GM12878 (cell line): ENCODE measurements at regions not wholly inside any gene's neighbourhood (a gene's known extent, or its start where the extent isn't known, plus 50 kb on each side); places are given as distances from the start of the nearest gene placed in this dataset.

ENCODE experiments used
- BACH1 ChIP-seq: fragments of 450-650 bp; IDR thresholded peaks from 2 replicates; pipeline ENCODE4 v1.6.1; 2017; ENCODE audit warnings: mild to moderate bottlenecking, borderline replicate concordance
- CEBPB ChIP-seq, 2 experiments: fragments of 150-350 bp in 1 of 2; IDR thresholded peaks; 2 replicates each; pipeline ENCODE4 v1.6.1; 2012 to 2014; ENCODE audit warnings: low read depth in 2 of 2, low read length in 2 of 2, borderline replicate concordance in 1 of 2, inconsistent platforms in 1 of 2
- DPF2 ChIP-seq: fragments of 450-650 bp; IDR thresholded peaks from 2 replicates; pipeline ENCODE4 v1.6.1; 2017; ENCODE audit warnings: mild to moderate bottlenecking
- EGR1 ChIP-seq, 2 experiments: IDR thresholded peaks; 1 replicate in 1 of 2; 2 replicates in 1 of 2; pipeline ENCODE4 v1.6.1; 2011 to 2012; ENCODE audit warnings: low read depth in 2 of 2, low read length in 2 of 2, borderline replicate concordance in 1 of 2, mild to moderate bottlenecking in 1 of 2, moderate library complexity in 1 of 2
- EP300 ChIP-seq, 2 experiments: fragments of 150-350 bp in 1 of 2; IDR thresholded peaks; 2 replicates each; pipeline ENCODE4 v1.6.1; 2011 to 2012; ENCODE audit warnings: low read depth in 2 of 2, low read length in 2 of 2, borderline replicate concordance in 1 of 2, improper control_type of control experiment in 1 of 2, inconsistent platforms in 1 of 2; ENCODE audit not compliant: control insufficient read depth in 1 of 2
- ETV6 ChIP-seq, 2 experiments: fragments of 450-650 bp in 1 of 2; IDR thresholded peaks in 1 of 2; conservative IDR thresholded peaks in 1 of 2; 2 replicates each; pipeline ENCODE4 v1.6.1; 2014; ENCODE audit warnings: antibody characterized with exemption in 1 of 2, borderline replicate concordance in 1 of 2, low read depth in 1 of 2, mild to moderate bottlenecking in 1 of 2, moderate library complexity in 1 of 2
- FOXM1 ChIP-seq: IDR thresholded peaks from 2 replicates; pipeline ENCODE4 v1.6.1; 2012; ENCODE audit warnings: low read depth, mild to moderate bottlenecking, inconsistent platforms, low read length, moderate library complexity
- NBN ChIP-seq: fragments of 450-650 bp; IDR thresholded peaks from 2 replicates; pipeline ENCODE4 v1.6.1; 2016
- RB1 ChIP-seq: fragments of 450-650 bp; formaldehyde crosslinking; IDR thresholded peaks from 2 replicates; pipeline ENCODE4 v1.6.1; 2017; ENCODE audit warnings: mild to moderate bottlenecking, borderline replicate concordance
- SIX5 ChIP-seq: IDR thresholded peaks from 2 replicates; pipeline ENCODE4 v1.6.1; 2011; ENCODE audit warnings: mild to moderate bottlenecking, low read depth, low read length, moderate library complexity; ENCODE audit not compliant: severe bottlenecking
- TAF1 ChIP-seq: IDR thresholded peaks from 2 replicates; pipeline ENCODE4 v1.6.1; 2011; ENCODE audit warnings: mild to moderate bottlenecking, low read depth, low read length, borderline replicate concordance
- TF ChIP-seq, protein P1 (sequence below): IDR thresholded peaks from 2 replicates; pipeline ENCODE4 v1.6.1; 2012; ENCODE audit warnings: mild to moderate bottlenecking, low read depth, low read length
- TF ChIP-seq, protein P2 (sequence below): fragments of 450-650 bp; IDR thresholded peaks from 2 replicates; pipeline ENCODE4 v1.6.1; 2017; ENCODE audit warnings: mild to moderate bottlenecking
- TF ChIP-seq, protein P3 (sequence below): fragments of 450-650 bp; formaldehyde crosslinking; IDR thresholded peaks from 2 replicates; pipeline ENCODE4 v1.4.0; 2020; ENCODE audit warnings: mild to moderate bottlenecking, moderate library complexity
- TF ChIP-seq, protein P4 (sequence below): IDR thresholded peaks from 2 replicates; pipeline ENCODE4 v1.6.1; 2012; ENCODE audit warnings: low read depth, low read length, improper control_type of control experiment

DNA sequence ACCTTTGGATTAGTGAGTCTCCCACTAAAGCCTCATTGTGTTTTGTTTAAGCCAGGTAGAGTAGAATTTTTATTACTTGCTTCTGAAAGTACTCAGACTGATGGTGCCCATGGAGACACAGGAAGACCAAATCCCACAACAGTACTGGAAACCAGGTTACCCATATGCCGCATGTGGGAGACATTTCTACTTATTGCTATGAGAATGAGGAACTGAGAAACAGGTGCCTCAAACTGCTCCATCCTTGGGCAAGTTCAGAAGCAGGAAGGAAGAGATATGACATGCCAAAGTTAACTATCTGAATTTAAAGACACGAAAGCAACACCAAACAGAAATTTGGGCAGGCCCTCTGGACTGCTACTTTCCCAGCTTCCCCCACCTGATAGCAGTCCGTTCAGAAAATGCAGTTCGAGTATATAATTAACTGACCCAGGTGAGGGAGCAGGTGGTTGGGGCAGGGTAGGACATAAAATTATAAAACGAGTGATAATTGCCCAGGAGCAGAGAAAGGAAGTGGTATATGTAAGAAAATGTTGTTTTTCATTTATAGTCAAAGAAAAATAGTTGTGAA lies 382.3 kb upstream of the MTPN start (continued):
- TF ChIP-seq, protein P1, sequence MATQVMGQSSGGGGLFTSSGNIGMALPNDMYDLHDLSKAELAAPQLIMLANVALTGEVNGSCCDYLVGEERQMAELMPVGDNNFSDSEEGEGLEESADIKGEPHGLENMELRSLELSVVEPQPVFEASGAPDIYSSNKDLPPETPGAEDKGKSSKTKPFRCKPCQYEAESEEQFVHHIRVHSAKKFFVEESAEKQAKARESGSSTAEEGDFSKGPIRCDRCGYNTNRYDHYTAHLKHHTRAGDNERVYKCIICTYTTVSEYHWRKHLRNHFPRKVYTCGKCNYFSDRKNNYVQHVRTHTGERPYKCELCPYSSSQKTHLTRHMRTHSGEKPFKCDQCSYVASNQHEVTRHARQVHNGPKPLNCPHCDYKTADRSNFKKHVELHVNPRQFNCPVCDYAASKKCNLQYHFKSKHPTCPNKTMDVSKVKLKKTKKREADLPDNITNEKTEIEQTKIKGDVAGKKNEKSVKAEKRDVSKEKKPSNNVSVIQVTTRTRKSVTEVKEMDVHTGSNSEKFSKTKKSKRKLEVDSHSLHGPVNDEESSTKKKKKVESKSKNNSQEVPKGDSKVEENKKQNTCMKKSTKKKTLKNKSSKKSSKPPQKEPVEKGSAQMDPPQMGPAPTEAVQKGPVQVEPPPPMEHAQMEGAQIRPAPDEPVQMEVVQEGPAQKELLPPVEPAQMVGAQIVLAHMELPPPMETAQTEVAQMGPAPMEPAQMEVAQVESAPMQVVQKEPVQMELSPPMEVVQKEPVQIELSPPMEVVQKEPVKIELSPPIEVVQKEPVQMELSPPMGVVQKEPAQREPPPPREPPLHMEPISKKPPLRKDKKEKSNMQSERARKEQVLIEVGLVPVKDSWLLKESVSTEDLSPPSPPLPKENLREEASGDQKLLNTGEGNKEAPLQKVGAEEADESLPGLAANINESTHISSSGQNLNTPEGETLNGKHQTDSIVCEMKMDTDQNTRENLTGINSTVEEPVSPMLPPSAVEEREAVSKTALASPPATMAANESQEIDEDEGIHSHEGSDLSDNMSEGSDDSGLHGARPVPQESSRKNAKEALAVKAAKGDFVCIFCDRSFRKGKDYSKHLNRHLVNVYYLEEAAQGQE, result no peak
- TF ChIP-seq FOXM1 (peak; percentile 69; the same call in 1 of the 2 replicates), BACH1 (peak; percentile 37; the same call in 1 of the 2 replicates), TAF1 (no peak), DPF2 (peak; percentile 95), EGR1 (IDR thresholded peaks at IDR 0.05; ENCODE audit: borderline replicate concordance in 1 of 2, low read depth in 2 of 2, low read length in 2 of 2) (no peak), EP300 (IDR thresholded peaks at IDR 0.05; ENCODE audit: borderline replicate concordance in 1 of 2, control insufficient read depth in 1 of 2, low read depth in 2 of 2, low read length in 2 of 2) (peak; percentile 77 to 88), NBN (0 out of 2 replicates have a peak, but pooled peaks have one; percentile 32), RB1 (no peak), CEBPB (IDR thresholded peaks at IDR 0.05; ENCODE audit: borderline replicate concordance in 1 of 2, low read depth in 2 of 2, low read length in 2 of 2) (no peak), SIX5 (no peak), ETV6 (conservative IDR thresholded peaks at IDR 0.05 in 1 of 2, IDR thresholded peaks at IDR 0.05 in 1 of 2; ENCODE audit: borderline replicate concordance in 1 of 2, low read depth in 1 of 2) (peak in 1 of 2 experiments; percentile 68; a peak in 2 of 4 replicates)
- TF ChIP-seq, protein P2, sequence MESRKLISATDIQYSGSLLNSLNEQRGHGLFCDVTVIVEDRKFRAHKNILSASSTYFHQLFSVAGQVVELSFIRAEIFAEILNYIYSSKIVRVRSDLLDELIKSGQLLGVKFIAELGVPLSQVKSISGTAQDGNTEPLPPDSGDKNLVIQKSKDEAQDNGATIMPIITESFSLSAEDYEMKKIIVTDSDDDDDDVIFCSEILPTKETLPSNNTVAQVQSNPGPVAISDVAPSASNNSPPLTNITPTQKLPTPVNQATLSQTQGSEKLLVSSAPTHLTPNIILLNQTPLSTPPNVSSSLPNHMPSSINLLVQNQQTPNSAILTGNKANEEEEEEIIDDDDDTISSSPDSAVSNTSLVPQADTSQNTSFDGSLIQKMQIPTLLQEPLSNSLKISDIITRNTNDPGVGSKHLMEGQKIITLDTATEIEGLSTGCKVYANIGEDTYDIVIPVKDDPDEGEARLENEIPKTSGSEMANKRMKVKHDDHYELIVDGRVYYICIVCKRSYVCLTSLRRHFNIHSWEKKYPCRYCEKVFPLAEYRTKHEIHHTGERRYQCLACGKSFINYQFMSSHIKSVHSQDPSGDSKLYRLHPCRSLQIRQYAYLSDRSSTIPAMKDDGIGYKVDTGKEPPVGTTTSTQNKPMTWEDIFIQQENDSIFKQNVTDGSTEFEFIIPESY, result no peak
- TF ChIP-seq, protein P3, sequence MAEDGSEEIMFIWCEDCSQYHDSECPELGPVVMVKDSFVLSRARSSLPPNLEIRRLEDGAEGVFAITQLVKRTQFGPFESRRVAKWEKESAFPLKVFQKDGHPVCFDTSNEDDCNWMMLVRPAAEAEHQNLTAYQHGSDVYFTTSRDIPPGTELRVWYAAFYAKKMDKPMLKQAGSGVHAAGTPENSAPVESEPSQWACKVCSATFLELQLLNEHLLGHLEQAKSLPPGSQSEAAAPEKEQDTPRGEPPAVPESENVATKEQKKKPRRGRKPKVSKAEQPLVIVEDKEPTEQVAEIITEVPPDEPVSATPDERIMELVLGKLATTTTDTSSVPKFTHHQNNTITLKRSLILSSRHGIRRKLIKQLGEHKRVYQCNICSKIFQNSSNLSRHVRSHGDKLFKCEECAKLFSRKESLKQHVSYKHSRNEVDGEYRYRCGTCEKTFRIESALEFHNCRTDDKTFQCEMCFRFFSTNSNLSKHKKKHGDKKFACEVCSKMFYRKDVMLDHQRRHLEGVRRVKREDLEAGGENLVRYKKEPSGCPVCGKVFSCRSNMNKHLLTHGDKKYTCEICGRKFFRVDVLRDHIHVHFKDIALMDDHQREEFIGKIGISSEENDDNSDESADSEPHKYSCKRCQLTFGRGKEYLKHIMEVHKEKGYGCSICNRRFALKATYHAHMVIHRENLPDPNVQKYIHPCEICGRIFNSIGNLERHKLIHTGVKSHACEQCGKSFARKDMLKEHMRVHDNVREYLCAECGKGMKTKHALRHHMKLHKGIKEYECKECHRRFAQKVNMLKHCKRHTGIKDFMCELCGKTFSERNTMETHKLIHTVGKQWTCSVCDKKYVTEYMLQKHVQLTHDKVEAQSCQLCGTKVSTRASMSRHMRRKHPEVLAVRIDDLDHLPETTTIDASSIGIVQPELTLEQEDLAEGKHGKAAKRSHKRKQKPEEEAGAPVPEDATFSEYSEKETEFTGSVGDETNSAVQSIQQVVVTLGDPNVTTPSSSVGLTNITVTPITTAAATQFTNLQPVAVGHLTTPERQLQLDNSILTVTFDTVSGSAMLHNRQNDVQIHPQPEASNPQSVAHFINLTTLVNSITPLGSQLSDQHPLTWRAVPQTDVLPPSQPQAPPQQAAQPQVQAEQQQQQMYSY, result no peak
- TF ChIP-seq, protein P4, sequence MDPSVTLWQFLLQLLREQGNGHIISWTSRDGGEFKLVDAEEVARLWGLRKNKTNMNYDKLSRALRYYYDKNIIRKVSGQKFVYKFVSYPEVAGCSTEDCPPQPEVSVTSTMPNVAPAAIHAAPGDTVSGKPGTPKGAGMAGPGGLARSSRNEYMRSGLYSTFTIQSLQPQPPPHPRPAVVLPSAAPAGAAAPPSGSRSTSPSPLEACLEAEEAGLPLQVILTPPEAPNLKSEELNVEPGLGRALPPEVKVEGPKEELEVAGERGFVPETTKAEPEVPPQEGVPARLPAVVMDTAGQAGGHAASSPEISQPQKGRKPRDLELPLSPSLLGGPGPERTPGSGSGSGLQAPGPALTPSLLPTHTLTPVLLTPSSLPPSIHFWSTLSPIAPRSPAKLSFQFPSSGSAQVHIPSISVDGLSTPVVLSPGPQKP, result no peak
